ENCODE measurements at regions not wholly inside any gene's neighbourhood (a gene's known extent, or its start where the extent isn't known, plus 50 kb on each side); places are given as distances from the start of the nearest gene placed in this dataset.

GRCh38 chr20:48070991-48071652 is 285.8 kb upstream of the SULF2 start:
- no peak for TF ChIP-seq CTCF (conservative IDR thresholded peaks at IDR 0.05; ENCODE audit: low read depth, low read length)
- TF ChIP-seq EZH2 (IDR thresholded peaks at IDR 0.05; ENCODE audit: borderline replicate concordance, low read depth, low read length, poor library complexity, severe bottlenecking), result no peak

All from A673 (cell line).